ENCODE measurements at regions not wholly inside any gene's neighbourhood (a gene's known extent, or its start where the extent isn't known, plus 50 kb on each side); places are given as distances from the start of the nearest gene placed in this dataset.

DNA sequence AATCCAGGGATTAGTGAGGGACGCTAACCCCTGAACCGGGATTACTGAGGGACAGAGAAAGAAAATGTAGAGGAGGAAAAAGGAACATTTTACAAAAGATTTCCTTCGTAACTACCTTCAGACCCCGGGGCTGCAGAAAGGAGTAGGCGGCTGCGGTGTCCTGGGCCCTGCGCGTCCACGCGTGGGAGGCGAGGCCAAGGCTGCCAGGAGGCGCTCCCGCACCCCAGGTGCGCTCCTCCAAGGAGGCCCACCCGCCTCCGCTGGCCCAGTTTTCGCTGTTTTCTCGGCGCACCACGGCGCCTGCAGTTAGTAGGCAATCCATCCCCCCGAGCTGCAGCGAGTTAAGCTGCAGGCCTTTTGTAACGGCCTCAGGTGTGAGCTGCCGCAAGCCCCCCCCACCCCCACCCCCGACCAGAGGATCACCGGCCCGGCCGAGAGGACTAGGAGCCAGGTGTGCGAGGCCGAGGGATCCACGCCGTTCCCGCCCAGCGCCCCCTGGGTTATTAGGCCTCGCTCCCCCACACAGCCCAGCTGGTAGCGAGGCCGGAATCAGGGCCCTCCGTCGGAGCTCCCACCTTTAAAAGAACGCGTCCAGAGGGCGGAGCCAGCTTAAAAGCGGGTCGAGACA lies 380.3 kb upstream of the ARID1B start:
- no peaks in the 10 kb centered on the region for H3K27me3 ChIP-seq (ENCODE audit: insufficient read depth, low read length)
- H3K36me3 ChIP-seq (ENCODE audit: insufficient read depth, low read length) = no peaks in the 10 kb centered on the region
- no peaks in the 10 kb centered on the region for H3K4me1 ChIP-seq (ENCODE audit: control insufficient read depth, insufficient read depth, low read length, unreplicated experiment)
- no peak overlapping the region for H3K27ac ChIP-seq (ENCODE audit: low read depth, low read length)
- no peak overlapping the region for H3K4me3 ChIP-seq (ENCODE audit: low read depth, low read length)
- H3K79me2 ChIP-seq (ENCODE audit: control insufficient read depth, insufficient read depth, low read length, unreplicated experiment) = no peaks in the 10 kb centered on the region
- no peak overlapping the region for H2AFZ ChIP-seq (ENCODE audit: low read length, unreplicated experiment)

DNA sequence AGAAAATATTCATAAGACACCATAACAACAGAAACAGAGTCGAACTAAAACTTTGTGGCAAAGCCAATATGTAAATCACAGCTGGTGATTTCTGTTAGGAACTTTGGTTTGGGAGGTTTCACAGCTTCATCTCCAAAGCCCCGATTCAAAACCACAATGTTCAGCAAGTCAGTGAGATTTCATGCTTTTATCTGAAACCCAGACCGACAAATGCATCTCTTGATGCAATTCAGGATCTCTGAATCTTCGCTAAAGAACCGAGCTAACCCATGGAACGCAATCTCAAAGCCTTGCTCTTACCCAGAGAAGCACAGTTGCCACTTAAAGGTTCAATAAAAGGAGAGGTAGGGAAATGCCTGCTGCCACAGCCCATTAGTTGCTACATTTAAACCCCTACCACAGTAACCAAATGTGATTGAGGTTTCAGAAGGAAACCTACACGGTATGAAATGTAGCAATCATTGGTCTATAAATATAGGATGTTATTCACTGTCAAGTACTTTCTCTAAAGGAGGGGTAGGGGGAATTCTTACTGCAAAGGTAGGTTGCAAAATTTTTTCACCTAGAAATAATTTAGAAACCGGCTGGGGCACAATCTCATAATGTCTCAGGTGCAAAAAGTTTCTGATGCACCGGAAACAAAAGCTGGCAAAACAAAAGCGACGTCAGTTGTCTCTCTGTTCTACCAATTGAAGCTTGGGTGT lies 381.0 kb upstream of the ARID1B start:
- no peak overlapping the region for H3K27ac ChIP-seq (ENCODE audit: low read depth, low read length)
- no peaks in the 10 kb centered on the region for H3K36me3 ChIP-seq (ENCODE audit: insufficient read depth, low read length)
- no peak overlapping the region for H2AFZ ChIP-seq (ENCODE audit: low read length, unreplicated experiment)
- no peak overlapping the region for H3K4me3 ChIP-seq (ENCODE audit: low read depth, low read length)
- H3K79me2 ChIP-seq (ENCODE audit: control insufficient read depth, insufficient read depth, low read length, unreplicated experiment) = no peaks in the 10 kb centered on the region
- H3K4me1 ChIP-seq (ENCODE audit: control insufficient read depth, insufficient read depth, low read length, unreplicated experiment) = no peaks in the 10 kb centered on the region
- H3K27me3 ChIP-seq (ENCODE audit: insufficient read depth, low read length) = no peaks in the 10 kb centered on the region

DNA sequence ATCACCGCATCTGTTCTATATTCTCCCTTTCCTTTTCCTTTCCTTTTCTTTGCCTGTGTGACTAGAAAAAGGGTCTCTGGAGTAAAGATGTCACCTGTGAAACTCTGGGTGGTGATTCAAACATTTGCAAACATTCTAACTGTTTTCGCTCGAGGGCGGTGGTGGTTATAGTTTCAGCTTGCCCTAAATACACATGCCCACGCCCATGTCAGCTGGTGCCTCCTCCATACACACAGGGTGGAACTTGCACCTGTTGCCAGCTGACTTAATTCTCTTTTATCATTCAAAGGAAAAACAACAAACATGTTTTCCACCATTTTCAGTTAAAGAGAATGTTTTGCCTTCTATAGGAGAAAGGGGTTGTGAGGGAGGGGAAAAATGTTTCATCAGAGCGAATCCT lies 381.9 kb upstream of the ARID1B start:
- Histone ChIP-seq H3K27me3 (ENCODE audit: insufficient read depth, low read length) (no peaks in the 10 kb centered on the region), H3K36me3 (ENCODE audit: insufficient read depth, low read length) (no peaks in the 10 kb centered on the region), H3K4me1 (ENCODE audit: control insufficient read depth, insufficient read depth, low read length, unreplicated experiment) (no peaks in the 10 kb centered on the region), H2AFZ (ENCODE audit: low read length, unreplicated experiment) (no peak overlapping the region), H3K4me3 (ENCODE audit: low read depth, low read length) (no peak overlapping the region), H3K27ac (ENCODE audit: low read depth, low read length) (no peak overlapping the region), H3K79me2 (ENCODE audit: control insufficient read depth, insufficient read depth, low read length, unreplicated experiment) (no peaks in the 10 kb centered on the region)

DNA sequence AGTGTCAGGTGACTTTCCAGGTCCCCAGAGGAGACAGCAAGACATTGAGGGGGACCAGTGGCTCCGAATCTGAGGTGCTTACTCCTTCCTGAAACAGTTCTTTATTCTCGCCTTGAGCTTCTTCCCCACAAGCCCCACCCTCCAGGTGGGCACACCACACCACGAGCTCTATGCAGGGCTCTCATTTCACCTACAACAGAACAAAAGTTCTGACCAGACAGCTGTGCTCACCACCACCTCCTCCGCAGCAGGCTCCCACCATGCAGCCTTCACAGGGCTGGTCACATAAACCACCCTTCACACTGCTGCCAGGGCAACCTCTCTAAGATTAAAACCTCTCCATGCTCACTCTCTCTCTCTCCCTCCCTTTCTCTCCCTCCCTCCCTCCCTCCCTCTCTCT lies 384.5 kb upstream of the ARID1B start:
- Histone ChIP-seq H3K79me2 (ENCODE audit: control insufficient read depth, insufficient read depth, low read length, unreplicated experiment) (no peaks in the 10 kb centered on the region), H3K4me1 (ENCODE audit: control insufficient read depth, insufficient read depth, low read length, unreplicated experiment) (no peaks in the 10 kb centered on the region), H3K27me3 (ENCODE audit: insufficient read depth, low read length) (no peaks in the 10 kb centered on the region), H3K36me3 (ENCODE audit: insufficient read depth, low read length) (no peaks in the 10 kb centered on the region), H3K27ac (ENCODE audit: low read depth, low read length) (no peak overlapping the region), H2AFZ (ENCODE audit: low read length, unreplicated experiment) (no peak overlapping the region), H3K4me3 (ENCODE audit: low read depth, low read length) (no peak overlapping the region)

DNA sequence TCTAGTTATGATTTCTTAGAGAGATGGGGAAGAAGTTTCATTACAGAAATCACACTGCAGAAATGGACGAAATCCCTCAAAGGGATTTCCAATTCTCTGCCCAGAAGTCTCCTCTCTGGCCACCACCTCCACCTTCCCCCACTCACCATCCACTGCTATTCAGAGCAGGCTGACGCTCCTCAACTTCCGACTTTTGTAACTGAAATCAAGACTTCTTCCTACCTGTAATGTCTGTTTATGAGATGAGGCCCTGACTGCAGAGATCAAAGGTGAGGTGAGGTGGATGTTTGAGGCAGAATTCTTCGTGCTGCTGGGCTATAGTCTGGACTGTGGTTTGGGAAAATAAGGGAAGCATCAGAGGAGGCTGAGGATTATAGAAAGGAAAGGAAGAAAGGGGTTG lies 385.2 kb upstream of the ARID1B start:
- H3K27ac ChIP-seq (ENCODE audit: low read depth, low read length) = no peak overlapping the region
- no peaks in the 10 kb centered on the region for H3K4me1 ChIP-seq (ENCODE audit: control insufficient read depth, insufficient read depth, low read length, unreplicated experiment)
- H2AFZ ChIP-seq (ENCODE audit: low read length, unreplicated experiment) = no peak overlapping the region
- no peaks in the 10 kb centered on the region for H3K27me3 ChIP-seq (ENCODE audit: insufficient read depth, low read length)
- no peaks in the 10 kb centered on the region for H3K79me2 ChIP-seq (ENCODE audit: control insufficient read depth, insufficient read depth, low read length, unreplicated experiment)
- H3K36me3 ChIP-seq (ENCODE audit: insufficient read depth, low read length) = no peaks in the 10 kb centered on the region
- H3K4me3 ChIP-seq (ENCODE audit: low read depth, low read length) = no peak overlapping the region

DNA sequence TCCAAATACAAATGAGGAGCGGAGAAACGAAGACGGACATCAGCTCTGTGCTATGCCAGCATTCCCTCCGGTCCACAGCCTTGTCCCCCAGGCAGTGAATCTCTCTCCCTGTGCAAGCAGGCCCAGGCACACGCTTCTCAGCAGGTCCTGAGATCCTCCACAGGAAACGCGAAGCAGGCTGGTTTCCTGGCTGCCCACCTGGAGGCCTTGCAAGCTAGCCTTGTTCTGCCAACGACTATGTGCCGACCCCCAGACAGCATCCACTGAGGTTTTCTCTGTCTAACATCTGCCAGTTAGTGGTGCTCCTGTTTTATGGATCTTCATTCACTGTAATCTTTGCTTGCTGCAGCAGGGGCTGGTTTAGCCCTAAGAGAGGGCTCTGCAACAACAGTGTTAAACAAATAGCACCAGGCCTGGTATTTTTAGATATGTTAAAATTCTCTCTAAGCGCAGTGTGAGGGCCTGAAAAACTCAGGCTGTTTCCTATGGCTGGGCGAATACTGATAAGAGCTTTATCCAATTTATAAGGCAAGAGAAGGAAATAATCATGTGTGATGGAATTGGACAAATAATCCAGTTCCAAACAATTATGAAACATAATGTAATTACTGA lies 386.0 kb upstream of the ARID1B start:
- H3K27me3 ChIP-seq (ENCODE audit: insufficient read depth, low read length) = no peaks in the 10 kb centered on the region
- no peaks in the 10 kb centered on the region for H3K79me2 ChIP-seq (ENCODE audit: control insufficient read depth, insufficient read depth, low read length, unreplicated experiment)
- H3K27ac ChIP-seq (ENCODE audit: low read depth, low read length) = no peak overlapping the region
- H3K4me3 ChIP-seq (ENCODE audit: low read depth, low read length) = no peak overlapping the region
- no peaks in the 10 kb centered on the region for H3K4me1 ChIP-seq (ENCODE audit: control insufficient read depth, insufficient read depth, low read length, unreplicated experiment)
- no peaks in the 10 kb centered on the region for H3K36me3 ChIP-seq (ENCODE audit: insufficient read depth, low read length)
- H2AFZ ChIP-seq (ENCODE audit: low read length, unreplicated experiment) = no peak overlapping the region

DNA sequence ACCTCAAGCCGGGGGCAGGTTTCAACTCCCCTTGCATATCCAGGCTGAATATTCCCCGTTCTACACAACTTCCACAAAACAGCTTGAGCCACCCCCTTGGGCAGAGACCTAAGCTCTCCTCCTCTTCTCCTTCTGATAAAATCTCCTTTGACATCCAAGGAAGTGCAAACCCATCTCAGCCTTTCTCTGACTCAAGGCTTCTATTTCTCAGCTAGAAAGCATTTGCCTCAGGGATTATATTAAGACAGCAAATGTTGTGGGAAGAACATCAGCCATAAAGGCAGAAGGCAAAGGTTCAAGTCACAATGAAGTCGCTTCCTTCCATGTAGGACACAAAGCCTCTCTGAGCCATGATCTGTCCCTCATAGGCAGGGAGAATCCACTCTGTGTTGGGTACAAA lies 386.6 kb upstream of the ARID1B start:
- Histone ChIP-seq H2AFZ (ENCODE audit: low read length, unreplicated experiment) (no peak overlapping the region), H3K79me2 (ENCODE audit: control insufficient read depth, insufficient read depth, low read length, unreplicated experiment) (no peaks in the 10 kb centered on the region), H3K4me1 (ENCODE audit: control insufficient read depth, insufficient read depth, low read length, unreplicated experiment) (no peaks in the 10 kb centered on the region), H3K4me3 (ENCODE audit: low read depth, low read length) (no peak overlapping the region), H3K27me3 (ENCODE audit: insufficient read depth, low read length) (no peaks in the 10 kb centered on the region), H3K36me3 (ENCODE audit: insufficient read depth, low read length) (no peaks in the 10 kb centered on the region), H3K27ac (ENCODE audit: low read depth, low read length) (no peak overlapping the region)

DNA sequence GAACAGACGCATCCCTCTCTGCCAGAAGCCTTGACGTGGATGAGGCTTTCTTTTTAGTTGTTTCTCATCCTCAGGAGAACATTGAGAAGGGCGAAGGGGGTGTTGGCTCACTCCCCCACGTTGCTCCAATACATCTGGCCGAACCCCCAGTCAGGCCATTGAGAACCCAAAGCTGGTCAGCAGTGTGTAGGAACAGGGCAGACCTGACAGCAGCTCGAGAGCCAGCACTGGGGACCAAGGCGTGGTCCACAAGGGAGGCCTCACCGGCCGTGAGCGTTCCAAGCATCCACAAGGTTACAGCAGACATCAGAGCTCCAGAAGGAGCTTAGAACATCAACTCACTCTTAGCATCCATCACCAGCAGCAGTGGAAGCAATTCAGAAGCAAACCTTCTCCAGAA lies 387.9 kb upstream of the ARID1B start:
- H3K27ac ChIP-seq (ENCODE audit: low read depth, low read length) = no peak overlapping the region
- H2AFZ ChIP-seq (ENCODE audit: low read length, unreplicated experiment) = no peak overlapping the region

DNA sequence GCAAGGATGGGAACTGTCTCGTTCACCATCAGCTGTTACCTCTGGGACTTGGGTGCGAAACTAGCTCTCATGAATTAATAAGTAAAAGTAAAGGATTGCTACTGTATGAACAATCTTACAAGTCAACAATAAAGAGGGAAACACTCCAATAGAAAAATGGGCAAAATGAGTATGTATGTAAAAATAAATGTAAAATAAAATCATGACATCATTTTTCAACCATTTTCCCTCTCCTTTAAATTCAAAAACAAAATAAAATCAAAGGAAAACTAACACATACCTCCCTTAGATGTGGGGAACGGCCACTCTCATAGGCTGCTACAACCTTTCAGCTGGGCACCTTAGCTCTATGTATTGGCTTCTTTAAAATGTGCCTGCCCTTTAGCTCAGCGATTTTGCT lies 389.7 kb upstream of the ARID1B start:
- Histone ChIP-seq H3K36me3 (ENCODE audit: insufficient read depth, low read length) (no peaks in the 10 kb centered on the region), H3K4me1 (ENCODE audit: control insufficient read depth, insufficient read depth, low read length, unreplicated experiment) (no peaks in the 10 kb centered on the region), H3K79me2 (ENCODE audit: control insufficient read depth, insufficient read depth, low read length, unreplicated experiment) (no peaks in the 10 kb centered on the region), H3K27ac (ENCODE audit: low read depth, low read length) (no peak overlapping the region), H3K27me3 (ENCODE audit: insufficient read depth, low read length) (no peaks in the 10 kb centered on the region), H2AFZ (ENCODE audit: low read length, unreplicated experiment) (no peak overlapping the region), H3K4me3 (ENCODE audit: low read depth, low read length) (no peak overlapping the region)

More for the DNA sequence above, 387.9 kb upstream of the ARID1B start:
- H3K79me2 ChIP-seq (ENCODE audit: control insufficient read depth, insufficient read depth, low read length, unreplicated experiment) = no peaks in the 10 kb centered on the region
- no peaks in the 10 kb centered on the region for H3K27me3 ChIP-seq (ENCODE audit: insufficient read depth, low read length)
- no peaks in the 10 kb centered on the region for H3K36me3 ChIP-seq (ENCODE audit: insufficient read depth, low read length)
- no peaks in the 10 kb centered on the region for H3K4me1 ChIP-seq (ENCODE audit: control insufficient read depth, insufficient read depth, low read length, unreplicated experiment)
- no peak overlapping the region for H3K4me3 ChIP-seq (ENCODE audit: low read depth, low read length)

DNA sequence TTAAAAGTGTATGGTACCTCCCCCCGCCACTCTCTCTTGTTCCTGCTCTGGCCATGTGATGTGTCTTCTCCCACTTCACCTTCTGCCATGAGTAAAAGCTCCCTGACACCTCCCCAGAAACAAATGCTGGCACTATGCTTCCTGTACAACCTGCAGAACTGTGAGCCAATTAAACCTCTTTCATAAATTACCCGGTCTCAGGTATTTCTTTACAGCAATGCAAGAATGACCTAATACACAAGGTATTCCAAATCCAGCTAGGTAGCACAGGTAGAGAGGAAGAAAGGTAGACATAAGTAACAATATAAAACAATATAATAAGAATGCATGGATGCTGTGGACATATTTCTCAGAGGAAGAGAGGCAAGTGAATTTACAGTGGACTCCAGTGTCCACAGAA lies 394.1 kb upstream of the ARID1B start:
- Histone ChIP-seq H3K79me2 (ENCODE audit: control insufficient read depth, insufficient read depth, low read length, unreplicated experiment) (no peaks in the 10 kb centered on the region), H3K4me3 (ENCODE audit: low read depth, low read length) (no peak overlapping the region), H3K27me3 (ENCODE audit: insufficient read depth, low read length) (no peaks in the 10 kb centered on the region), H2AFZ (ENCODE audit: low read length, unreplicated experiment) (no peak overlapping the region), H3K27ac (ENCODE audit: low read depth, low read length) (no peak overlapping the region), H3K36me3 (ENCODE audit: insufficient read depth, low read length) (no peaks in the 10 kb centered on the region), H3K4me1 (ENCODE audit: control insufficient read depth, insufficient read depth, low read length, unreplicated experiment) (no peaks in the 10 kb centered on the region)
